Sciatic nerve (tissue), 2 donors: ENCODE measurements at regions not wholly inside any gene's neighbourhood (a gene's known extent, or its start where the extent isn't known, plus 50 kb on each side); places are given as distances from the start of the nearest gene placed in this dataset.
"Not testable (repeated sequence)": the region's sequence is repeated elsewhere in the genome, so short reads cannot be mapped to it uniquely, and the experiment has no call there.

Experiments
- ATAC-seq: fragments of 200-7000 bp; cut with Tn5 transposase; one replicate; pipeline ENCODE4 v1.9.1; 2020; ENCODE audit warnings: mild to moderate bottlenecking, moderate library complexity
- DNase-seq: peaks from one replicate; pipeline ENCODE4 v3.0.0-alpha.2; 2020; ENCODE audit warnings: low spot score
- intact Hi-C: fragments of 100-400 bp; cut with DNase I; formaldehyde crosslinking; loops from one replicate; pipeline ENCODE4 v1.14.2; 2022
- donor health status: DM: no; HTN: no; CAD: no.
- donor health status: DM: no; HTN: no; CAD: no.

DNA sequence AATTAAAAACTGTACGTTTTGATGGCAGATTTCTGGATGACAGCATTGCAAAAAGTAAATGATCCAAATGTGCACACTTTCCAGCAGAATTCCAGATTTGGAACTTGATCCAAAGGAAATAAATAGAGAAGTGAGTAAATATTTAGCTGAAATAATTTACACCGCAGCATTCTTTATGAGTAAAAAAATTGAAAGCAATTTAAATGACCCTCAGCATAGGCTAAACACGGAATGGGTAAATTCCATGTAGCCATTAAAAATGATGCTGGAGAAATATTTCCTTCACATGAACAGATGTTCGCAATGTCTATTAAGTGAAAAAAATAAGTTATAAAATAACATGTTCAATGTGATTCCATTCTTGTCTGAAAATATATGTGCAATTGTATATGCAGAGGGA, 424.8 kb downstream of the HS3ST3B1 start:
- DNase-seq (no peak), ATAC-seq (no peak)
- intact Hi-C loops, result no loop called here

DNA sequence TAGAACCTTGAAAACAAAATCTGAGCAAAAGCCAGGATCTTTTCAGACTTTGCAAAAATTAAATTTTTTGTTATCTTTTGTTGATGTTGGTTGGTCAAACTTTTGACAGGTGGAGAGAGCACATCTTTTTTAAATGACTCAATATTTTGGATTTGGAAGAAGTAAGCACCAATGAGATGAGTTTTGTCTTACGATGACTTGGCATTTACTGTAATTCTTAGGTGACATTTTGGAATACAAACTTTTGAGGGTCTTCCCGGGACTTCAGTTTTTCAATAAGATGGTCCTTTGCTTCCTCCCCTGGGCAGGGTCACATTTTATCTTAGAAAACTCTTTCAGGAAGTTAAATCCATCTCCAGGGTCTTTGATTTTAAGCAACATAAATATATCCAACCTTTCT, 423.9 kb downstream of the HS3ST3B1 start:
- DNase-seq, result no peak
- ATAC-seq, result no peak
- intact Hi-C loops, result no loop called here

DNA sequence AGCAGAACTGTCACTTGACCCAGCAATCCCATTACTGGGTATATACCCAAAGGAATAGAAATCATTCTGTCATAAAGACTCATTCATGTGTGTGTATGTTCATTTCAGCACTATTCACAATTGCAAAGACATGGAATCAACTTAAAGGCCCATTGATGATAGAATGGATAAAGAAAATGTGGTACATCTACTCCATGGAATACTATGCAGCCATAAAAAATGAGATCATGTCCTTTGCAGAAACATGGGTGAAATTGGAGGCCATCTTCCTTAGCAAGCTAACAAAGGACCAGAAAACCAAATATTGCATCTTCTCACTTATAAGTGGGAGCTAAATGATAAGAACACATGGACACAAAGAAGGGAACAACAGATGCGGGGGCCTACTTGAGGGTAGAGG, 422.5 kb downstream of the HS3ST3B1 start:
- ATAC-seq, intact Hi-C loops, DNase-seq: not testable (repeated sequence)

DNA sequence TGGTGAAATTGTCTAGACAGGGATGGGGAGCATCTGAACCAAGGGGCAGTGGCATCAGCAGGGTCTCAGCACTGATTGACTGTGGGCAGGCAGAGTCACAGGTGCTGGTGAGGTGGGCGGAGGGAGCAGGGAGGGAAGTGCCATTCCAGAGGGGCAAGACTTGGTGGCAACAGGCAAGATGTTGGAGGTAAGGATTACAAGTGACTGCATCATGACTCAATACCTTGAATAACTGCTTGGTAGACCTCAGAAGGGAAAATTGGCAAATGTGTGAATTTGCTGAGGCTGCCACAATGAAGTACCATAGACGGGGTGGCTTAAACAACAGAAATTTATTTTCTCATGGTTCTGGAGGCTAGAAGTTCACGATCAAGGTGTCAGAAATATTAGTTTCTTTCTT, 419.1 kb downstream of the HS3ST3B1 start:
- intact Hi-C loops, result no loop called here
- DNase-seq (no peak), ATAC-seq (no peak)

DNA sequence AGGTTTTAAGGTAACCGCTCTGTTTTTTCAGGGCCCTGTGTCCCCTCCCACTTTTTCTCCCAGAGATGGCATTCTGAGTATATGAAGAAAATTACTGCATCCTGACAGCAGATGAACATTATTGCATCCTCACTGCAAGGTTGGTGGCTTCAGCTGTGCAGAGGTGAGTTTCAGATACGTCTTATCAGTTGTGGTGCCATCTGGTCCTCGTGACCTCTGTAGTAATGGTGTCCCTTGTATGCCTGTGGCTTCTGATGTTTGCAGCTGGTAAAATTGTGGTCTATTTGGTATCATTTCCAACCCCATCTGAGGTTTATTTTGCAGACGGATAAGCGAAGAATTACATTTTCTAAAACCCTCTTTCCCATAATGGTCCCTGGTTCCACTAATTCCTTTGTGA, 417.0 kb downstream of the HS3ST3B1 start:
- DNase-seq (no peak), ATAC-seq (no peak)
- intact Hi-C loops, result no loop called here

DNA sequence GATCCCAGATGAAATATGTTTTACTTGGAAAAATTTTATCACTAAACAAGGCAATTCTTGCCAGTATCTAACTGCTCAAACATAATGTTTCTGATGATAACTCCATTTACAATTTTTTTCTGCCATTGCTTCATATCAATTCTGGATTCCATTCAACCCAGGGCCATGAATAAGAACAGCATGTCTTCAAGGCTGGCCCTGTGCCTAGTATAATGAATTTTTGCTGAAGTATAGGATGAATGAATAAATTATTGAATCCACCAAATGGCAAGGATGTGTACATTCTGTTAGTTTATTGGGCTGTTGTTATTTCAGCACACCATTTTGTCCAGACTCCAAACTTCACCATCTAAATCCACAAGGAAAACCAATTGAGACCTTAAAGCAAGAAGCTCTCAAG, 414.7 kb downstream of the HS3ST3B1 start:
- intact Hi-C loops, result no loop called here

DNA sequence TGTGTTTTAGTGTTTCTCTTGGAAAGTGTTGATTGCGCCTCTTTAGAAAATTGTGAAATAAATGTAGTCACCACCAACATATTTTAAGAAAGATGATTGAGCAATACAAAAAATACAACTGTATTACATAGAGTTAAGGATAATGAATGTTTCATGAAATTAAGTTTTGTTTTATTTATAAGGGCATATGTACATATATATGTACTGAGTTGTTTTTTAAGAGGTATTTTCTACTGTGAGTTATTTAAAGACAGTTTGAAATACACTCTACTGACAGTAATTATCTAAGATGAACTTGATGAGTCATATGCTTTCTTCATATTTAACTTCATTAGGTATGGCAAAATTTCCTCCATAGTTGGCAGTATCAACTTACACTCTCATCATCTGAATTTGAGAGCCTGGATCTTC, 411.7 kb downstream of the HS3ST3B1 start:
- ATAC-seq, result no peak
- intact Hi-C loops, result no loop called here
- DNase-seq, result no peak

More for the DNA sequence above, 414.7 kb downstream of the HS3ST3B1 start:
- DNase-seq (no peak), ATAC-seq (no peak)

DNA sequence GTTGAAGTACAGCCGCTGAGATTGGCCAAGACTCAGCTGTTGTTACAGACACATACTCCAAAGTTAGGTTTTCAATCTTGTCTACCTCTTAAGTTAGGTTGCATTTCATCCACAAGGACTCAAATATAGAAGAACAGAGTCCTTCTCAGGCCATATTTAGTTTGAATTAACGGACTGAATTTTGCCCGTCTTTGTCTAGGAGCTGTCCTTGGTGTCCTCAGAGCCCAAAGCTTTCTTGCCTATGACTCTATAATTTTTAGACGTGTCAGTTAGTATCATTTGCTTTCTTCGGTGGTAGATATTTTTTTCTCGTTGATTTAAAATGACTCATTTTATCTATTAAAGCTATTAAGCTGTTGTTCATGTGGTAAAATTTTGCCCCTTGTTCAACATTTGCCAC, 403.2 kb downstream of the HS3ST3B1 start:
- intact Hi-C loops, result no loop called here
- DNase-seq, result no peak
- ATAC-seq, result no peak

DNA sequence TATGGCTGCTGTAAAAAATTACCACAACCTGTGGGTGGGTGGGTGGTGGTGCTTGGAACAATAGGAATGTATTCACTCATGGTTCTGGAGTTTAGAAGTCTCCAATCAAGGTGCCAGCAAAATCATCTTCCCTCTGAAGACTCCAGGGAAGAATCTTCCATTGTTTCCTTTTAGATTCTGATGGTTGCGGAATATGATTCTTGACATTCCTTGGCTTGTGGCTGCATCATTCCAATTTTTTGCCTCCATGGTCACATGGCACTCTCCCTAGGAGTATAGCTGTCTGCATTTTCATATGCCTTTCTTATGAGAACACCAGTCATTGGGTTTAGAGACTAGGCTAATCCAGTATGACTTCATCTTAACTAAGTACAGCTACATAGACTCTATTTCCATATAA, 401.0 kb downstream of the HS3ST3B1 start:
- intact Hi-C loops, result no loop called here
- no peak for ATAC-seq
- no peak for DNase-seq

DNA sequence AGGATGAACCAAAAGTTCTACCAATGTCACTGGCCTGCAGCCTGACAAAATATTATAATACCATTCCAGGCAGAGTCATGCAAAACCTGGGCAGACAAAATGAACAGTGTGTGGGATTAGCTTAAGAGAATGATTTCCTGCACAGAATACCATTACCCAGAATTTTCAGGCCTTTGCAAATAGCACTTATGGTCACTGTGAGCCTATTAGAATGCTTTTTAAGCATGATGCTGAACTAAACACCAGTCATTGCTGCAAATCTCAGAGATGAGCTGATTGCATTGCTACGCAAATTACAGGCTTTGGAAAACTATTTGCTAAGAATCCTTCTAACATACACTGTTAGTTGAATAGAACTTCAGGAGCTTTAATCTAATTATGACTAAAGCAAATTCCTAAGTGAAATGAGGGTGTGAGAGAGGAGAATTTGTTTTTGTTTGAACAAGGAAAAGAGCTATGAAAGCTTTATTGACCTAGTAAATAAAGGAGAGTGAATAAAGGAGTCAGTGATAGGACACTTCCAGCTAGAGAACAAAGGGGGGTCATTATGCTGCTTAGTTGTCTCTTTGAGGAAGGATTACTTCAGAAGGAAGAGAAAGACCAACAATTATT, 398.8 kb downstream of the HS3ST3B1 start:
- DNase-seq, result no peak
- intact Hi-C loops, result no loop called here
- no peak for ATAC-seq

DNA sequence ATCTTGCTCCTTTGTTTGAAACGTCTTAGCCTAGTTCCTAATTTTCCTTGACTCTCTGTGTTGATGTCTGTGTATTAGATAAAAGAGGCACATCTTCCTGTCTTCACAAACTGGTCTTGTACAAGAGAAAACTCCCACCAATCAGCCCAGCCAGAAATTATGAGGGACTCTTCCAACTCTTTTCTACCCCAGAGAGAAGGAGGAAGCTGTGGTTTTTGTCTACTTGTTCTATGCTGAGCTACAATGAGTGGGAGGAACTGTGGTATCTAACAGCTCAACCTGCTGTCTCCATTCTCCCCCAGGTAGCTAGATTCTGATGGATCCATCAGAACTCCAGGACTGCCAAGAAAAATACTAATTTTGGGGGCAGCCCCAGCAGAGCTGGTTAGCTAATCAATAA, 392.5 kb downstream of the HS3ST3B1 start:
- ATAC-seq (no peak), DNase-seq (no peak)
- intact Hi-C loops, result no loop called here

DNA sequence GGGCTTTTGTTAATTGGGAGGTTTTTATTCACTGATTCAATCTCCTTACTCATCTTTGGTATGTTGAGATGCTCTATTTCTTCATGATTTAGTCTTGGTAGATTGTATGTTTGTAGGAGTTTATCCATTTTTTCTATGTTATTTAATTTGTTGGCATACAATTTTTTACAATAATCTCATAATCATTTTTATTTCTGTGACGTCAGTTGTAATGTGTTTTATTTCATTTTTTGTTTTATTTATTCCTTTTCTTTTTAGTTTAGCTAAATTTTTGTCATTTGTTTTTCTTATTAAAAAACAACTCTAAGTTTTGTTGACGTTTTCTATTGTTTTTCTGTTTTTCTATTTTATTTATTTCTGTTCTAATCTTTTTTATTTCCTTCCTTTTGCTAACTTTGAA, 389.8 kb downstream of the HS3ST3B1 start:
- ATAC-seq (no peak), DNase-seq (no peak)
- intact Hi-C loops, result no loop called here

DNA sequence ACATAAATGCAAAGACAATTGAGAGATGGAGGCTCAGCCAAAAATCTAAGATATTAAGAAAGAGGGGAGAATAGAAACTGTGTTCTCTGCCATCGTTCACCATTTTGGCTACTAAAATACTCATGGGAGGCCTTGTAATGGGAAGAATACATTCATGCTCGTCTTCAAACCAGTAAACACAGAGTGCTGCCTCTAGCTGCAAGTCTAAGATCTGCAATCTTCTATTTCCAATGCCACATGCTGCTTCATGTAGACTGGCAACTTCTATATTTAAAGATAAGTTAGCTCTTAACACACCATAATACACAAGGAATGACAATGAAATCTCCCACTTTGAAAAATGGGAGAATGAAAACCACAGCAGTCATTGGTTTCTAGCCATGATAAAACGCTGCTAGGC, 387.3 kb downstream of the HS3ST3B1 start:
- ATAC-seq, result no peak
- no peak for DNase-seq
- intact Hi-C loops, result no loop called here

DNA sequence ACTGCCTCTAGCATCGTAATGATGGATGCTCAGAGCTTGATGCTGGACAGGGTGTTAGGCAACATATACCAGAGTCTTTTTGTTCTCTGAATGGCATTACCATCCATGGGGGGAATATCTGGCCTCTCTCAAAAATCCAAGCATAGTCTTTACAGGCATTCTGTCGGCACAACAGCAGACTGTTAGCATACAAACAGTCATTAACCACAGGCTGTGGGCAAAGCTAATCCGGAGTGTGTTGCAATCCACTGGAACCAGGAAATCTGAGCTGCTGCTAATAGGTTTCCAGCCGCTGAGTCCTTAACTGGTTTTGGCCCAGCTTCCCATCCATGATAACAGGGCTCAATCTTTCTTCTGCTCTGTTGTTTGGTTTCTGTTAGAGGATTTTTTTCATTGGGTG, 371.9 kb downstream of the HS3ST3B1 start:
- ATAC-seq (no peak), DNase-seq (no peak)
- intact Hi-C loops, result no loop called here

DNA sequence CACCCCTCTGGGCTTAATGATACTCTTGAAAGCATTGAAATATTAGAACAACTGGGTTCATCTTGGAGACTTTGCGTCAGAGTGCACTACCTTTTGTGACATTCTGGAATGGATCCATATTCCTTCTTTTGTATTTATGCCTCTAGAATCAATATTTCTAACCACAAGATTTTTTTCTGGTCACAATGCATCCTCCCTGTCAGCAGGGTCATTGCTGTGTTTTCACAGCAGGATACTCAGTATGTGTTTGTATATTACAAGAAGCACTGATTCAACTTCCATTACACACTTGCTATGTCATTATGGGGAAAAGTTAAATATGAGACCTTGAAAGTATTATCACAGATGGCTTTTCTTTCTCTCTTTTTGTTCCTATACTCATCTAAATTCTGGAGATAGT, 370.0 kb downstream of the HS3ST3B1 start:
- no peak for DNase-seq
- ATAC-seq, result no peak
- intact Hi-C loops, result no loop called here

DNA sequence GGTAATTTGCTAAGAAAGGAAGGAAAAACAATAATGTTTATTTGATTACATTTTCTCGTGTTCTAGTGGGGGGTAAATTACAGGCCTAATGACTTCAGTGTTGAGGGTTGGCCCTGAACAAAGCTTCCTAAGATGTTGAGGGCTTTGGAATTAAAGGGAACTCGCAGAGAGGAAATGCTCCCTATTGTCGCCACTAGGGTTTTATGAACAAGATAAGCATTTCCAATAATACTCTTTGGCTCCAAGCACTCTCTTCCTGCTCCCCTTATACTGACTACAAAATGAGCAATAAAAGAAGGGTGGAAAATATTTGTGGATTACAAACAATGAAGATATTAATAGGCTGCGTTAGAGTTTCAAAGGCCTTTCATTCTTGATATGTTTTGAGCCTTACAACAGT, 363.6 kb downstream of the HS3ST3B1 start:
- DNase-seq (no peak), ATAC-seq (no peak)
- intact Hi-C loops, result no loop called here

DNA sequence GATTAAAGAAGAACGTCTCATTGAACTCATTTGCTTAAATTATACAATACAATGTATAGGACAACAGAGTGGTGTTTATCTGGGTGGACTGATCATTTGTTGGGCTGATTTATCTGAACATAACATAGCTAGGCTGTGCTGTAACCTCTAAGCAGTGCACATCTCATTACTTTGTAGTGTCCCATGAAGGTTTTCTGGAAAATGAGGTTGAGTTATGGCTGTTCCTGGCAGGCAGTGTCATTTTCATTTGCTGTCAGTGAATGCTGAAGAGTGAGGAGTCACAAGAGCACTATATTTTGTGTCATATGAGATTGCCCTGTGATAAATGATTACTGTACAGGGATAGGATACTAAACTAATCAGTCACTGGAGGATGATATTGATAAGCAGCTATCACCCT, 340.2 kb downstream of the HS3ST3B1 start:
- intact Hi-C loops, result no loop called here
- ATAC-seq (no peak), DNase-seq (no peak)

DNA sequence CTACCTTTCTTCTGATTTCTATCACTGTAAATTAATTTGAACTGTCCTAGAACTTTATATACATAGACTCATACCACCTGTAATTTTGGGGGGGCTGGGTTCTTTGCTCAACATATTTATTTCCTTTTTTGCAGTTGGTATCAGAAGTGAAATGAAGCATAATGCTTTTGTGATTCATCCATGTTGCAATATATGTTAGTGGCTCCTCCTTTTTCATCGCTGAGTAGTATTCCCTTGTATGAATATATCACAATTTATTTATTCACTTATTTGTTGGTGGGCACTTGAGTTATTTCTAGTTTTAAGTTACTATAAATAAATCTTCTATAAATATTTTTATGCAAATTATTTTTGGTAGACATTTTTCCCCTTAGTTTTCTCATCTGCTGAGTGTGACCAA, 336.4 kb downstream of the HS3ST3B1 start:
- ATAC-seq (no peak), DNase-seq (no peak)
- intact Hi-C loops, result no loop called here

DNA sequence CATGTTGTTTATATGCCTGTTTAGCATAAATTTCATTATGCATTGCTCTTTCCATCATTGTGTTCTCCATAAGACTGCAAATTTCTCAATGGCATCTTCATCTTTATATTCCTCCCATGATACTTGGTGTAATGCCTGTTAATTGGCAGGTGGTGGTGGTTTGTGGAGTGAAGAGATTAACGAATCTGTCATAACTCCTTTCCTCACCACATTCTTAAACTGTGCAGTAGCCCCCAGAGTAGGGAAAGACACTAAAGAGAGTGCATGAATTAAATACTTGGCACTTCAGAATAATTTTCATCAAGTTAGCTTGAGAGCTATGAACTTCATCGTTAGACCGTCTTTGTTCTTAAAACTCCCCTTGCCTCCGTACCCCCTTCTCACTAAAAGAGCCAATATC, 329.7 kb downstream of the HS3ST3B1 start:
- no peak for ATAC-seq
- intact Hi-C loops, result no loop called here
- DNase-seq, result no peak

DNA sequence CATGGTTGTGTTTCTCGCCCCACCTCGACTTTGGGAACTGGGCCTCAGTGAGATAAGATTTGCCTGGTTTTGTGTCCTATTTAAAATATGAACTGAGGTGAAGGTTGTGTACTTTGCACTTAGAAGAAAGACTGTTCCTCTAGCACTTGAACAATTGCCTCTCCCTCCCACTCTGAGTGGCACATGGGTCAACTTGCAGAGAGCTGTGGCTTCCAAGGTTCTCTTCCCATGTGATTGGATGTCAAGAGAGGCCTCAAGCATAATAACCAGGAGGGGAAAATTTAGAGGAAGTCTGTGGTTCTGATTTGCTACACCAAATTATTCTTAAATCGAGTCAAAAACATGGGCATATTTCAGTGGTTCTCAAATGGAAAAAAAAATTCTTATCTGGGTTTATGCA, 329.2 kb downstream of the HS3ST3B1 start:
- DNase-seq (no peak), ATAC-seq (no peak)
- intact Hi-C loops, result no loop called here

DNA sequence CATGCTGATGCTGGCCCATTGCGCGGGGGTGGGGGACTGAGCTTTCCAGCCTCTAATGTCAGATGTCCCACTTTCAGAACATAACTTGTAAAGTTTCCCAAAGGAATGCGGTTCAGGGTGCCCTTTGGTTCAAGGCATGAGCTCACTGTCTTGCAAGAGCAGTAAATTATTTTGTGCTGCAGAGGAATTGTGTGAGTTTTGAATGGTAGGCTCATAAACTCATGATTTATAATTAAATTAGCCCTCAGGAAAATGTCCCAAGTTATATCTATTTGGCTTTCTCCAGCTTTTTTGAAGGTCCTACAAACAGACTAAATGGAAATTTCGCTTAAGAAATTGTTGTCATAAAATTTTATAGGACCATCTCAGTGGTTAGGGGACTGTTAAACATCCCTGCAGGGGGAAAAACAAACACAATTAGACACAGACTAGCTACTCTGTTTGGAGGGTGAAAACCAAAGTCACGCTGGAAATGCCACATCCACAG, 321.8 kb downstream of the HS3ST3B1 start:
- intact Hi-C loops, result no loop called here
- DNase-seq, result no peak
- ATAC-seq, result no peak
